Right cardiac atrium (tissue), 5 donors: ENCODE measurements at regions not wholly inside any gene's neighbourhood (a gene's known extent, or its start where the extent isn't known, plus 50 kb on each side); places are given as distances from the start of the nearest gene placed in this dataset.

ENCODE experiments used
- ATAC-seq, 2 donors: fragments of 200-7000 bp; cut with Tn5 transposase; one replicate each; pipeline versions ENCODE4 v1.8.0 to v1.9.1; 2020; ENCODE audit warnings: moderate library complexity in 2 of 2, mild to moderate bottlenecking in 1 of 2
- DNase-seq, 3 donors: peaks; one replicate each; pipeline ENCODE4 v3.0.0-alpha.2; 2020
- H3K27ac ChIP-seq: one replicate; pipeline ENCODE4 v1.5.1; 2013; ENCODE audit warnings: mild to moderate bottlenecking, low read length, control low read depth, moderate library complexity
- H3K27me3 ChIP-seq: one replicate; pipeline ENCODE4 v1.6.1; 2013; ENCODE audit not compliant: control insufficient read depth, insufficient read depth
- H3K4me1 ChIP-seq: one replicate; pipeline ENCODE4 v1.6.1; 2013; ENCODE audit warnings: low read length; ENCODE audit not compliant: control insufficient read depth, insufficient read depth
- H3K4me3 ChIP-seq: one replicate; pipeline ENCODE4 v1.5.1; 2013; ENCODE audit warnings: low read length, control low read depth
- H3K9me3 ChIP-seq: one replicate; pipeline ENCODE4 v1.6.1; 2013; ENCODE audit warnings: low read length; ENCODE audit not compliant: control insufficient read depth
- WGBS: extraction: QIAGEN DNeasy Blood & Tissue Kit; methylation state at CpG from one replicate; pipeline ENCODE4 v1.1.7; 2013; 5-methylcytosine and 5-hydroxymethylcytosine counted together
- intact Hi-C, 4 donors: fragments of 100-400 bp; cut with DNase I; formaldehyde crosslinking; loops; one replicate each; pipeline versions ENCODE4 v1.11.0 to v1.14.0; 2022 to 2023
- donor health status: healthy with polysubstance abuse.
- donor health status: DM: no; HTN: yes; CAD: no.
- donor health status: DM: no; HTN: no; CAD: no.
- donor health status: DM: no; HTN: yes; CAD: no; lungs with severe emphysema.
- donor health status: DM: yes; HTN: yes; CAD: no.

DNA sequence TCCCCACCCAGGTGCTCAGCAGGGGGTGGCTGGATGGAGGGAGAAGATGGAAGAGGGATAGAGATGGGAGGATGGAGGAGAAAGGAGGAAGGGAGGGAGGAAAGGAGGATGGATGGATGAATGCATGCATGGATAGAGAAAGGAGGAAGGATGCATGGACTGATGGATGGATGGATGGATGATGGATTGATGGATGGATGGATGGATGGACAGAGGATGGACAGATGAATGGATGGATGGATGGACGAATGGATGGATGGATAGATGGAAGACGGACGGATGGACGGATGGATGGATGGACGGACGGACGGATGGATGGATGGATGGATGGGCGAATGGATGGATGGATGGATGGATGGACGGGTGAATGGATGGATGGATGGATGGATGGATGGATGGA is 64.1 kb downstream of the NCOR2 start:
- intact Hi-C loops = no loop called here
- 85% methylated on average over 9 of the region's 9 CpGs for WGBS
- H3K4me3 ChIP-seq = no peak overlapping the region
- peaks cover 34% of the 10 kb centered on the region for H3K4me1 ChIP-seq
- no peak overlapping the region for H3K27ac ChIP-seq
- no peak for DNase-seq
- no peaks in the 10 kb centered on the region for H3K27me3 ChIP-seq
- ATAC-seq = no peak
- H3K9me3 ChIP-seq = no peaks in the 10 kb centered on the region

DNA sequence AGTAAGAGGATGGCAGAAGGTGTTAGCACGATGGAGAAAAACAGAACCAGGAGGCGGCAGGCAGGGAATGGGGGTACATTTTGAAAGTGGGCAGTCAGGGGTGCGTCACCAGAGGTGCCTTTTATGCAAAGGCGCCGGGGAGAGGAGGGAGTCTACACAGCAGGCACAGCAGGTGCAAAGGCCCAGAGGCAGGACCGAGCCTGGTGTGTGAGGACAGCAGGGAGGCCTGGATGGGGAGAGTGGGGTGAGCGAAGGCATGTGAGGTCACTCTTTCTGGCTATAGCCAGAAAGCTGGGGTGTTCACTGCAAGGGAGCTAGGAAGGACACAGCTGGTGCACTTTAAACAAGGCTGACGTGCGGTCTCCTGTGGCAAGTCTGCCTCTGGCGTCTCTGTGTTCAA is 65.0 kb downstream of the NCOR2 start:
- no peak overlapping the region for H3K27ac ChIP-seq
- DNase-seq (peak in 1 of 3 donors; percentile 39), ATAC-seq (no peak)
- intact Hi-C loops = no loop called here
- 87% methylated on average over 10 of the region's 10 CpGs for WGBS
- peaks cover 37% of the 10 kb centered on the region for H3K4me1 ChIP-seq
- H3K27me3 ChIP-seq = no peaks in the 10 kb centered on the region
- no peaks in the 10 kb centered on the region for H3K9me3 ChIP-seq
- H3K4me3 ChIP-seq = no peak overlapping the region

DNA sequence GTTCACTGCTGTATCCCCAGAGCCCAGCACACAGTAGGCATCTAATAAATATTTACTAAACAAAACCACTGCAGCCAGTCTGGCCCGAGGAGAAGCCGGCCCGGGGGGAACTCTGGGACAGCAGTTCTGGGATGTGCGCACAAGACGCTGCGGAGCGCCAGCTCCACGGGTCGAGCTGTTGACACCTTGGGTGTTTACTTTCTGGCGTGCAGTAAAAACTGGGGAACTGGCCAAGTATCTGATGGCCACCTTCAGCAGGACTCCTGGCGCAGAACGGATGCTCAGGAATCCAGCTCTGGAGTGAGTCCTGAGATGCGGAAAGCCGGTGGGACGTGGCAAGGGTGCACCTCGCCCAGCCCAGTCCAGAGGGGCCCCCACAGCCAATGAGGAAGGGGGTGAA is 65.6 kb downstream of the NCOR2 start:
- H3K27me3 ChIP-seq = no peaks in the 10 kb centered on the region
- no peak for ATAC-seq
- DNase-seq = peak in 1 of 3 donors; percentile 56
- WGBS = 39% methylated on average over 16 of the region's 16 CpGs
- intact Hi-C loops = no loop called here
- peaks cover 38% of the 10 kb centered on the region for H3K4me1 ChIP-seq
- no peak overlapping the region for H3K4me3 ChIP-seq
- H3K27ac ChIP-seq = no peak overlapping the region
- H3K9me3 ChIP-seq = no peaks in the 10 kb centered on the region

DNA sequence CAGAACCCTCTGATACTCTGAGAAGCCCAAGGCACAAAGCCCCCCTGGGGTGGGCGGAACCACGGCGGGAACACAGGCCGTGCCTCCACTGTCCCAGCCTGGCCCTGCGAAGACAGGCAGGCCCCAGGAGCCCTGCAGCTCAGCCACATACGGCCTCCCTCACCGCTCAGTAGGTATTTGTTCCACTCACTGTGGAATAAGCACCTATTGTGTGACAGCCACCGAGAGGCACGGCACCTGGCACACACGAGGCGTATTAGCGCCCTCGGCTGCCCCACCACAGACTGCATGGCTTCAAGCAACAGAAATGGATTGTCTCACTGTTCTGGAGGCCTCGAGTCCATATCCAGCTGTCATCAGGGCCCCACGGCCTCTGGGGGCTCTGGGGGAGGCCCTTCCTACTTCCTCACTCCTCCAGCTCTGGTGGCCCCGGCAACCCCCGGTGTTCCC is 66.3 kb downstream of the NCOR2 start:
- Histone ChIP-seq H3K27ac (no peak overlapping the region), H3K27me3 (no peaks in the 10 kb centered on the region), H3K9me3 (no peaks in the 10 kb centered on the region), H3K4me3 (no peak overlapping the region), H3K4me1 (peaks cover 41% of the 10 kb centered on the region)
- no peak for ATAC-seq
- intact Hi-C loops = no loop called here
- WGBS = 64% methylated on average over 17 of the region's 17 CpGs
- peak in 1 of 3 donors; percentile 62 for DNase-seq

DNA sequence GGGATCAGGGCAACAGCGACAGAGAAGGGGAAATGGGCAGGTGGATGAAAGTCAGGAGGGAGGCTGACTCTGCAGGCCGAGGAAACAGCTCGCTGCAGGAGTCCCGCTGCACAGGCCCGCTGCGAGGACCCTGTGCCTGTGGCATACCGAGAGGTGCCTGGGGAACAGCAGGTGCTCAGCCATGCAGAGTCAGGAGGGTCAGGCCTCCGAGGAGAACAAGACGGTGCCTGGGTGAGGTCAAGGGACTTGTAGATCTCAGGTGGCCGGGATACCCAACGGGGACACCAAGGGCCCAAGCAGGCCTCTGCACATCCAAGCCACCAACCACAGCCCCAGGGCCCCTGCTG is 67.5 kb downstream of the NCOR2 start:
- ATAC-seq (no peak), DNase-seq (peak in 1 of 3 donors; percentile 43)
- intact Hi-C loops = loop anchor here in 1 of 4 donors (5.0 kb wide), 1 partner anchor 67 kb away; the partner anchor contains the start of gene NCOR2
- no peaks in the 10 kb centered on the region for H3K9me3 ChIP-seq
- no peak overlapping the region for H3K4me3 ChIP-seq
- no peak overlapping the region for H3K27ac ChIP-seq
- no peaks in the 10 kb centered on the region for H3K27me3 ChIP-seq
- 89% methylated on average over 11 of the region's 11 CpGs for WGBS
- peaks cover 34% of the 10 kb centered on the region for H3K4me1 ChIP-seq

DNA sequence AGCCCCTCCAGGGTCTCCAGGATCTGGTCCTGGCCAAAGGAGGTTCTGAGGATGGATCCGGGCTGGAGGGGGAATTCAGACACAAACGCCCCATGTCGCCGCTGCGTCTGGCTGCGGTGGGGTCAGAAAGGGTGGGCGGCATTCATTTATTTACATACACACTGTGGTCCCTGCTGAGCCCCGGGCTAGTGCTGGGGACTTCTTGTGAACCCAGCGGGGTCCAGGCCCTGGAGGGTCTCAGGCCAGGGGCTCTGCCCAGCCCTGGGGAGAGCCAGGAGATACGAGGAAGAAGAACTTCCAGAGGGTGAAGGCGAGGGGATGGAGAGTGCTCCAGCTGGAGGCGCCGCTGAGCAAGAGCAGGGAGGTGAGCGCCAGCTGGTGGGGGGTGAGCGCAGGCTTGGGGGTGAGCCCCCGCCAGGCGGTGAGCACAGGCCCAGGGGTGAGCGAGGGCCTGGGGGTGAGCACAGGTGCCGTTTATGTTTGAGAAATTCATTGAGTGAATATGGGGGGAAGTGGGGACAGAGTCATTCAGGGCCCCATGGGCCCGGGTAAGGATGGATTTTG is 68.1 kb downstream of the NCOR2 start:
- intact Hi-C loops = loop anchor here in 1 of 4 donors (5.0 kb wide), 1 partner anchor 68 kb away; the partner anchor contains the start of gene NCOR2
- H3K4me1 ChIP-seq = peaks cover 32% of the 10 kb centered on the region
- DNase-seq = peak in 1 of 3 donors; percentile 71

DNA sequence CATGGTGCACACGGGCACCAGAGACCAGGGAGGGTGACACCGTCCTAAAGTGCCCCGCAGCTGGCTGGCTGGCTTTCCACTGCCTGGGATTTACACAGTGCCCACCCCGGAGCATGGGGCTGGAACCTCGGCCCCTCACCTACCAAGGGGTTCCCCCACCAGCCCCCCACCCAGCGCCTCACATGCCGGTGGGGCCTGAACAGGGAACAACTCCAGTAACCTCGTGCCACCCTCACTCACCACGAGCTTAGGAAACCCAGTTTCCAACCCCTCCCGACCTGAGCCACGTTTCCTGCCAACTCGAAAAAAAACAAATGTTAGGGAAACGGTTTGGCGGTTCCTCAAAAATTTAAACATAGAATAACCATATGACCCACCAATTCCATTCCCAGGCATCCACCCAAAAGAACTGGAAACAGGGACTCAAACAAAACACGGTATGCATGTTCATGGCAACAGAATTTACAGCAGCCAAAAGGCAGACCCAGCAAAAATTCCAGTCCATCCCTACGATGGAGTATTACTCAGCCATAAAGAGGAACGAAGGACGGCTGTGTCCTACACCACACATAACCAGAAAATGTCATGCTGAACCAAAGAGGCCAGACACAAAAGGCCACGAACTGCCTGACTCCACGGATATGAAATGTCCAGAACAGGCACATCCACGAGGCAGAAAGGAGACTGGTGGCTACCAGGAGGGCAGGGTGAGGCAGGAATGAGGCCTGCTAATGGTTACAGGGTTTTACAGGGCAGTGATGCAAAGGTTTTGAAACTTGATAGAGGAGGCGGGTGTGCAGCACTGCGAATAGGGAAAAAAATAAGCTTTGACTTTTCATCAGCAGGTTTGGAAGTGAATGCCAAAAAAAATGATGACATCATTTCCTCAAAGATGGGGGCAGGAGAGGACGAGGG is 68.9 kb downstream of the NCOR2 start:
- peak in 1 of 2 donors; percentile 35 for ATAC-seq
- Histone ChIP-seq H3K27me3 (no peaks in the 10 kb centered on the region), H3K4me1 (peaks cover 32% of the 10 kb centered on the region), H3K4me3 (no peak overlapping the region), H3K9me3 (no peaks in the 10 kb centered on the region), H3K27ac (peak overlapping the region; percentile 44)
- 26% methylated on average over 24 of the region's 24 CpGs for WGBS
- intact Hi-C loops = loop anchor here in 1 of 4 donors (5.0 kb wide), 1 partner anchor 69 kb away; the partner anchor contains the start of gene NCOR2
- peak in 2 of 3 donors; percentile 68 to 71 for DNase-seq

More for the DNA sequence above, 68.1 kb downstream of the NCOR2 start:
- no peak for ATAC-seq
- Histone ChIP-seq H3K4me3 (no peak overlapping the region), H3K27ac (no peak overlapping the region), H3K9me3 (no peaks in the 10 kb centered on the region), H3K27me3 (no peaks in the 10 kb centered on the region)
- 68% methylated on average over 20 of the region's 20 CpGs for WGBS

DNA sequence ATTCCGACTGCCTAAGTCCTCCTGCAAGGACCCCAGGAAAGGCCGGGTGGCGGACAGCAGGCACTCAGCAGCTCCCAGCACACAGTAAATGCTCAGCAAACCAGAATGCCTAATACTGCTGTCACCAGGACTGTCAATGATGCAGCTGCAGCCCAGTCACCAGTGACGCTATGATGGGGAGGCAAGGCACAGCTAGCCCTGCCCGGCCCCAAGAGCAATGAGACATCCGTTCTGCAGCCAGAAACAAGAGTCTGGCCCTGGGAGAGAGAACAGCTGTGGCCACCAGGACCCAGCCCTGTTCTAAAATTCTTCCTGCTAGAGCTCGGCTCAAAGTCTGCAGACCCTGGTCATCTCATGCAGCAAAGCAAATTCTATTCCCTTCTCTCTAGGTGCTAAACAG is 69.8 kb downstream of the NCOR2 start:
- H3K27ac ChIP-seq = peak overlapping the region; percentile 44
- WGBS = 34% methylated on average over 7 of the region's 7 CpGs

DNA sequence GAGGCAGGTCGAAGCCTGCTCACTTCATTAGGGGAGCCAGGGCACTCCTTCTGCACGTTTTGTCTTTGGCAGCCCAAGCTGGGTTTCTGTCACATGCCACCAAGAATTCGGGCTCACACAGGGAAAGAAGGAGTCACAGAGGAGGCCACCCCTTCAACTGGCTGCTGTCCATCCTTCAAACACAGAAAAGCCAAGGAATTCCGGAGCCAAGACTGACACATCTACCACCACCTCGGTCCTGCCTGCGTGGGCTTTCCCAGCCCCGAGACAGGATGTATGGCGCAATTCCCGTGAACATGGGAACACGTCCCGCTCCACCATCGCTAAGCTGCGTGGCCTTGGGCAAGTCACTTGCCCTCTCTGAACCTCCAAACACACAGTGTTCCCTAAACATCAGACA is 70.4 kb downstream of the NCOR2 start:
- Histone ChIP-seq H3K4me1 (peaks cover 32% of the 10 kb centered on the region), H3K9me3 (no peaks in the 10 kb centered on the region), H3K27ac (peak overlapping the region; percentile 8), H3K4me3 (no peak overlapping the region), H3K27me3 (no peaks in the 10 kb centered on the region)
- peak; percentile 77 to 79 (median 78) for DNase-seq
- intact Hi-C loops = loop anchor here in 1 of 4 donors (5.0 kb wide), 1 partner anchor 70 kb away; the partner anchor contains the start of gene NCOR2
- ATAC-seq = peak; percentile 14 to 30
- WGBS = 29% methylated on average over 13 of the region's 13 CpGs

More for the DNA sequence above, 69.8 kb downstream of the NCOR2 start:
- Histone ChIP-seq H3K9me3 (no peaks in the 10 kb centered on the region), H3K27me3 (no peaks in the 10 kb centered on the region), H3K4me3 (no peak overlapping the region), H3K4me1 (peaks cover 32% of the 10 kb centered on the region)
- ATAC-seq (peak; percentile 79 to 80), DNase-seq (peak; percentile 89 to 91 (median 91))
- intact Hi-C loops = loop anchor here in 1 of 4 donors (5.0 kb wide), 1 partner anchor 70 kb away; the partner anchor contains the start of gene NCOR2

DNA sequence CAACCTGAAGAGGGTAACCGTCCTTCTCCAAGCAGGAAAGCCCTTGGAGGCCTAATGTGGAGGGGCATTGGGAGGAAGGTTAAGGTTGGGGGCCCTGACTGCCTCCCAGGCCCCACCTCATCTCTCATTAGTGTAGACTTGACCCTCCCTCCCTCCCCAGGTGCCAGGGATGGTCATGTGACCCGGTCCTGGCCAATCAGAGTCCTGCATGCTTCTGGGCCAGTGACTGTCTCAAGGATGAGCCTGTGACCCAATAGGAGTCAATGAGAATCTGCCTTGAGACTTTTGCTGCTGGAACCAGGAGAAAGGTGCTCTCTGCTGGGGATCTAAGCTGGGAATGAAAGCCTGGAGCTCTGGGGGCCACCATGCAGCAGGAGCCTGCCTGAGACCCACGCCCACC is 70.8 kb downstream of the NCOR2 start:
- Histone ChIP-seq H3K4me1 (peaks cover 32% of the 10 kb centered on the region), H3K27ac (no peak overlapping the region), H3K27me3 (no peaks in the 10 kb centered on the region), H3K9me3 (no peaks in the 10 kb centered on the region), H3K4me3 (no peak overlapping the region)
- no peak for ATAC-seq
- intact Hi-C loops = loop anchor here in 1 of 4 donors (5.0 kb wide), 1 partner anchor 71 kb away; the partner anchor contains the start of gene NCOR2
- 84% methylated on average over 3 of the region's 3 CpGs for WGBS
- peak in 2 of 3 donors; percentile 57 to 66 for DNase-seq
